ENCODE measurements at regions not wholly inside any gene's neighbourhood (a gene's known extent, or its start where the extent isn't known, plus 50 kb on each side); places are given as distances from the start of the nearest gene placed in this dataset.
A peak's percentile ranks its signal among the peaks of the same experiment; 100 is the strongest.

DNA sequence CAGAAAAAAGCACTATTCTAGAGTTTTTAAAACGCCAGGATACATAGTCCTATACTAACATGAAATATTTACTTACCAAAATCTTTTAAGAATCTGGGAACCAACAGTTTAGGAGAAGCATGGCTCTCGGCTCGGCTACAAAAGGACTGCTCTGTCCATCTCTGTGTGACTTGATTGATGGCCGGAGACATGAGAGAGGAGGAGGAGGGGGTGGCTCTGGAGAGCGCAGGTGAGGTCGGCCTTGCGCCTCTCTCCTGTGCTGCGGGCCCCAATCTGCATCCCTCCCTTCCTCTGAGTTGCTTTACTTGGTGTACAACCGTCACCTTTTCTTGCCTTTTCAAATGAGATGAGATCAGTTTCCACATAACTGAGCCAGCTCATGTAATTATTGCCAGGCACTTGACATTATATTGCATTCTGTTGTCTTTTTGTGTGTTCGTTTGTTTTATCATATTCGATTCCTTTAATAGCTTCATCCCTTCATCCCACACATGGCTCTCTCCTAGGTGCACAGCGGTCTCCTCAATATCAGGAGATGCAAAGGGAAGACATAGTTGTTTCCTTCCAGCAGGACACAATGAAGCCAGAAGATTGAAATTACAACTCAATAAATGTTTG lies 87.8 kb upstream of the KLF6 start:
- no peak for DNase-seq (ENCODE audit: low read depth in 2 of 2, low spot score in 1 of 2)

DNA sequence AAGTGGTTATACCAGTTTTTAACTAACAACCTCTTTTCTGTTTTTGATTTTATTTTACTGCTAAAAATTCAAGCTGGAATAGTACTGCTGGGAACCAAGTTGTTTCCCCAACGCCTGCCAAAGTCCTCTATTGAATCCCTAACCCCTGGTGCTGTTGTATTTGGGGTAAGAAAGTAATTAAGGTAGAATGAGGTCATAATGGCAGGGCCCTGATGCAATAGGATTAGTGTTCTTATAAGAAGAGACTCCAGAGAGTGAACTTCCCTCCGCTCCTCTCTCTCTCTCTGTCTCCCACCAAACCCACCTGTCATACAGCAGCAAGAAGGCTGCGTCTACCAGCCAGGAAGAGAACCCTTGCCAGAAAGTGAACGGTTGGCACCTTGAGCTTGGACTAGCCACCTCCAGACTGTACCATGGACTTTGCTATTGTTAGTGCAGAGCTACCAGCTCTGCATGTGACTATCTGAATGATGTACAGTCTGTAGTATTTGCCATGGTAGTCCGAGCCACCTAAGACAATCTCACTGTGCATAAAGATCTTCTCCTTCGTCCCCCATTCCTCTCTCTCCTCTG lies 86.5 kb upstream of the KLF6 start:
- DNase-seq (ENCODE audit: low read depth in 2 of 2, low spot score in 1 of 2), result no peak

DNA sequence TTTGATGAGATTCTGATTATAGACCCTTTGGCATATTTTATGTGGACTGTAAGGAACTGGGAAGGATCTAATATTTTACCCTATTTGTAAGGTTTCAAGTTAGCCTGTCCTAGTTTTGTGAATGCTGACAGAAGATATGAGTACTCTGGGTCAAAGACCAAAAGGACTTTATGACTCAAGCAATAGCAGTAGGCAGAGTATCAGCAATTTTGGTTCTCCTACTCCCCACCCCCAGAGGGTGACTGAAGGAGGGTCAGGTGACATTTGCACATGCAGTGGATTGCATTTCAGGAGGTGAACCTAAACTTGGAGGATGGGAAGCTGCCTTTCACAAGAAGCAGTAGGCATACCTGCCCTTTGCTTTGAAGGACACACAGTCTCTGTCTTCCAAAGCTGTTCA lies 84.0 kb upstream of the KLF6 start:
- DNase-seq (ENCODE audit: low read depth in 2 of 2, low spot score in 1 of 2), result no peak

DNA sequence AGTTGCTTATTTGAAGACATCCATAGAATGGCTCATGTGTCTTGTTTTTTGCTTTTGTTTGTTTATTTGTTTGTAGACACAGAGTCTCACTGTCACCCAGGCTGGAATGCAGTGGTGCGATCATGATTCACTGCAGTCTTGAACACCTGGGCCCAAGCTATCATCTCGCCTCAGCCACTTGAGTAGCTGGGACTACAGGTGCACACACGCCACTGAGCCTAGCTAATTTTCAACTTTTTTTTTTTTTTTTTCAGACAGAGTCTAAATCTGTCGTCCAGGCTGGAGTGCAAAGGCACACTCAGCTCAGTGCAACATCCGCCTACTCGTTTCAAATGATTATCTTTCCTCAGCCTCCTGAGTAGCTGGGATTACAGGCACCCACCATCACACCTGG lies 83.3 kb upstream of the KLF6 start:
- DNase-seq (ENCODE audit: low read depth in 2 of 2, low spot score in 1 of 2), result no peak

DNA sequence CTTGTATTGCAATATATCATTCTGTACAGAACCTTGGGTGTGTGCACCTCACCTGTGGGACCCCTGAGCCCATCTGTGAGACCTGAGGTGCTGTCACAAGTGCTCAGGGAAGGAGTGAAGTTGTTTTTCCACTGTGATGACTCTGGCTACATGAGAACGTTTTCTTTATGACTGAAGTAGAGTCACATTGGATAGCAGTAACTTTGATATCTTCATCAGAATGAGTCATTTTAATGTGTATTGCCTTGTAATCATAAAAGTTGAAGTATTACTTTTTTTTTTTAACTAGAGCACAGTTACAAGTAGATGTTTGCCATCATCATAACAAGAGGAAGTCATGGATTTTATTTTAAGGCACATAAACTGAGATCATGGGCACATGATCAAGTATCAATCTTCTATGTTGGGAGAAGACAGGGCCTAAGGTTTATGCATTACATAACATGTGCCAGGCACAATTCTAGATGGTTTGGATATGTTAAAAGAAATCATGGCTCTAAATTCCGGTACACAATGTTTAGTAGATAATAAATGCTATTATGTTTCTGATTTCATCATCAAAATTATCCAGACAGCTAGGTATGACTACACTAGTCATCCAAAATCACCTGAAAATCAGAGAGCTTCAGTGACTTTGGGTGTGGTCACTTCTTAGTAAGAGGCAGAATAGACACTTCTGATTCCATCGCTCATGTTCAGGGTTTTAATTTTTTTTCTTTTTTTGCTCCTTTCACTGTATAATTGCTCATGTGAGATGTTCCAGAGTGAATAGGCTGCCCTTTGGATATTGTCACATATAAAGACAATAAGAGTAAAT lies 82.7 kb upstream of the KLF6 start:
- no peak for DNase-seq (ENCODE audit: low read depth in 2 of 2, low spot score in 1 of 2)

- DNase-seq (ENCODE audit: low read depth in 2 of 2, low spot score in 1 of 2), result no peak
These were observed 81.3 kb upstream of the KLF6 start for GRCh38 chr10:3866332-3866731.

- DNase-seq (ENCODE audit: low read depth in 2 of 2, low spot score in 1 of 2), result no peak
These were observed 80.6 kb upstream of the KLF6 start for GRCh38 chr10:3865565-3865964.

DNA sequence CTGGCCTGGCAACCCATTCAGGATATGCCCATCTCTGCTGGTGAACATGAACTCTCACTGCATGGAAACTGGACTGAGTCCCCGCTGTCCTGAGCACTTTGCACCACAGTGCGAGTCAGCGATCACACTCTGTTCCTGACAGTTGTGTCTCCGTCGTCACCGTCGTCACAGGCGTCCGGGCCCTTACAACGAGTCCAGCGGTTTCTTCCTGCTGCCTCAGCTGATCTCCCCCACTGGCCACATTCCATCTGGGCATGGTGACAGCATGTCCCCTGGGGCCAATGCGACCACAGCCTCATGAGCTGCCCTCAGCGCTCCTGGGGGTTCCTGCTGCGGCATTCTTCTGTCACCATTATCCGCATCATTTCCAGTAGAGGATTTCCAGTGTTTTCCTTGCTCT lies 76.8 kb upstream of the KLF6 start:
- DNase-seq (ENCODE audit: low read depth in 2 of 2, low spot score in 1 of 2), result no peak

GRCh38 chr10:3858051-3858845 lies 73.2 kb upstream of the KLF6 start:
- no peak for DNase-seq (ENCODE audit: low read depth in 2 of 2, low spot score in 1 of 2)

GRCh38 chr10:3857318-3857717 lies 72.3 kb upstream of the KLF6 start:
- DNase-seq (ENCODE audit: low read depth in 2 of 2, low spot score in 1 of 2), result no peak

DNA sequence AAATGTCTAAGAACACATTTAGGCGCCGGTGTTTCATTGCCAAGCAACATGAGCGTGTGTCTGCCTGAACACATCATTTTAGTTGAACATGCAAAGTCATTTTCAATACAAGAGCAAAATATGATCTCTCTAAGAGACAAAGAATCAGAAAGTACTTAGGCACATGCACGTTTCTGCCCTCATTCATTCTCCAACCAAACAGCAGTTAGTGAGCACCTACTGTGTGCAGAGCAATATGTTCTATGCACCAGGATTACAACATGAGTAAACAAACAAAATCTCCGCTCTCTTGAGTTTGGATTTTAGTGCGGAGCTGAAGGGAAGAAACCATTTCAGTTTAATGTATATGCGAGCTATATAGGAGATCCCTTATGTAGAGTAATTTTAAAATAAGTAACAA lies 71.6 kb upstream of the KLF6 start:
- no peak for DNase-seq (ENCODE audit: low read depth in 2 of 2, low spot score in 1 of 2)

- no peak for DNase-seq (ENCODE audit: low read depth in 2 of 2, low spot score in 1 of 2)
These were observed 68.7 kb upstream of the KLF6 start for GRCh38 chr10:3853547-3854303.

- no peak for DNase-seq (ENCODE audit: low read depth in 2 of 2, low spot score in 1 of 2)
These were observed 68.0 kb upstream of the KLF6 start for GRCh38 chr10:3853016-3853415.

GRCh38 chr10:3852147-3852904 lies 67.3 kb upstream of the KLF6 start:
- peak in 1 of 2 donors; percentile 46 for DNase-seq (ENCODE audit: low read depth in 2 of 2, low spot score in 1 of 2)

- no peak for DNase-seq (ENCODE audit: low read depth in 2 of 2, low spot score in 1 of 2)
These were observed 66.3 kb upstream of the KLF6 start for GRCh38 chr10:3850999-3851937.

DNA sequence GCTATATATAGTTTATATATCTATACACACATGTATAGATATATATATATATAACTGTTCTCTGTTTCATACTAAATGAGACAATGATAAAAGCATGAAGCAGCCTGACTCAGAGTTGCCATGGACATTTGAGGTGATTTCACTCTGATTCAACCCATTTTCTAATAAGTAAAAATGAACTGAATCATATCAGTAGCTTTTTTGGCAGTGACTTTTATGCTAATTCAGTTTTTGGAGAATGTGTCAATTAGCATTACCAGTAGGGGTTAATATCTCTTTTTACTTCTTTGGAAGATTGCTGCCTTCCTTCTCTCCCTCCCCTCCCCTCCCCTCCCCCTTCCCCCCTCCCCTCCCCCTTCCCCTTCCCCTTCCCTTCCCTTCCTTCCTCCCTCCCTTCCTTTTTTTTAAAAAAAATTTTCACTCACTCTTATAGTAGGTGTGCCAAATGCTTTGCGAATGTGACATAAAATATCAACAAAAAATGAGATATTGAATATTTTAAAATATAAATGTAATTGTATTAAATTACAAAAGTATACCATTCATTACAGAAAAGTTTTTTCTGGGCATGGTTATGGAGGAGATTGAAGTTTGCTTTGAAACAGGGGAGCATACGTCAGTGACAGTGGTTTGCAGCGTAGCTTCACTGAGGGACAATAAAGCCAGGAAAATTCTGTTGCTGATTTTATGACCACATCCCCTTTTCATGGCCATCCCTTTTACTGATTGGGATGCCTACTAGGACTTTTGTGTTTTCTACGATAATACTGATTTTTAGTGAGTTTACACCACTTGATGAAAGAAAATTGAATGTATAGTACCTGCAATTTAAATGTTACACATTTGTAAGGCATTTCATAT lies 64.0 kb upstream of the KLF6 start:
- no peak for DNase-seq (ENCODE audit: low read depth in 2 of 2, low spot score in 1 of 2)

- no peak for DNase-seq (ENCODE audit: low read depth in 2 of 2, low spot score in 1 of 2)
These were observed 63.2 kb upstream of the KLF6 start for GRCh38 chr10:3848005-3848774.

DNA sequence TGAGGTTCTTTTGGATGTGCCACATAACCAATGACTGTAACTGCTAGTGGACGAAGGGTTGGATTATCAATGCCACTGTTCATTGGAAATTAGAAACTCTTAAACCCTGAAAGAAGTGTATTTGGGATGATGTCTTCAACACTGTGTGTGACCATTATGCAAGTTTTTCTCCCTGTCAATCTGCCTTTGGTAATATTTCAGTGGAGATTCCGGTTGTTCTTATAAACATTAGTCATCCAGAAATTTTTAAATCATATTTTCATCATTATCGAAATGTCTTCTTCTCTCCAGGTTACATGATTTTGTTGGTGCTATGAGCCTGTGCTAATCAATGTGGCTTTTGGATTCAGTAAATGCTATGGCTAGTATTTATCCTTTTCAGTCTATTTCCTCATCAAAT lies 61.7 kb upstream of the KLF6 start:
- no peak for DNase-seq (ENCODE audit: low read depth in 2 of 2, low spot score in 1 of 2)

All from stimulated activated CD8-positive, alpha-beta memory T cell treated with anti-CD3 and anti-CD28 coated beads, Interleukin-4, amount 100 ng/mL, for 4 hours (primary cell).